ENCODE measurements at regions not wholly inside any gene's neighbourhood (a gene's known extent, or its start where the extent isn't known, plus 50 kb on each side); places are given as distances from the start of the nearest gene placed in this dataset.
"Not testable (repeated sequence)": the region's sequence is repeated elsewhere in the genome, so short reads cannot be mapped to it uniquely, and the experiment has no call there.

- DNase-seq (ENCODE audit: low spot score) = no peak
- TF ChIP-seq CTCF (IDR thresholded peaks at IDR 0.05; ENCODE audit: extremely low read depth, missing control alignments) = no peak
Observed at GRCh38 chr20:19137641-19138040, 74.8 kb upstream of the SLC24A3 start.

GRCh38 chr20:19138758-19139157, 73.7 kb upstream of the SLC24A3 start:
- DNase-seq (ENCODE audit: low spot score) = no peak
- no peak for TF ChIP-seq CTCF (IDR thresholded peaks at IDR 0.05; ENCODE audit: extremely low read depth, missing control alignments)

- DNase-seq (ENCODE audit: low spot score) = not testable (repeated sequence)
Observed at GRCh38 chr20:19139584-19139983, 72.9 kb upstream of the SLC24A3 start.

GRCh38 chr20:19141998-19142397, 70.4 kb upstream of the SLC24A3 start:
- TF ChIP-seq CTCF (IDR thresholded peaks at IDR 0.05; ENCODE audit: extremely low read depth, missing control alignments) = no peak
- DNase-seq (ENCODE audit: low spot score) = no peak

GRCh38 chr20:19143890-19144289, 68.6 kb upstream of the SLC24A3 start:
- DNase-seq (ENCODE audit: low spot score) = no peak
- no peak for TF ChIP-seq CTCF (IDR thresholded peaks at IDR 0.05; ENCODE audit: extremely low read depth, missing control alignments)

- TF ChIP-seq CTCF (IDR thresholded peaks at IDR 0.05; ENCODE audit: extremely low read depth, missing control alignments) = no peak
- no peak for DNase-seq (ENCODE audit: low spot score)
Observed at GRCh38 chr20:19161336-19161735, 51.1 kb upstream of the SLC24A3 start.

Data from GM20000 (cell line).